ENCODE measurements at regions not wholly inside any gene's neighbourhood (a gene's known extent, or its start where the extent isn't known, plus 50 kb on each side); places are given as distances from the start of the nearest gene placed in this dataset.

DNA sequence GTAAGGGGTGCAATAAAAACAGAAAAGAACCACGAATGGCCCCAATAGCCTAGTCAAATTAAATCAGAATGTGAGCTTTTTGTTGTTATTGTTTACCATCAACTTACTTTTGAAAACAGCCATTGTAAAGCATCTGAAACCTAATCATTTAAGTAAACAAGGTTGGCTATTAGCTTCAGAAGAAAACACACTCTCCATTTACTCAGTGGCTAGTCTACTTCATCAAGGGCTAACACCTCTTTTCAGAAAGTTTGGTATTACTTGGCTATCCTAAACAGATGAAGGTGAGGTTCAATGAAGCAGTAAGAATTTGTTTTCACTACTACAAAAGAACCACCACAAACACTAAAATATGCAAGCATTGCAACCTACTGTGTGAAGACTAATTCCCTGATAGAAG lies 398.0 kb downstream of the CDH2 start:
- H3K36me3 ChIP-seq = no peaks in the 10 kb centered on the region
- H3K27ac ChIP-seq = no peak overlapping the region
- no peak overlapping the region for H3K4me3 ChIP-seq
- H3K4me1 ChIP-seq = no peaks in the 10 kb centered on the region
- DNase-seq = no peak
- TF ChIP-seq, protein P1, sequence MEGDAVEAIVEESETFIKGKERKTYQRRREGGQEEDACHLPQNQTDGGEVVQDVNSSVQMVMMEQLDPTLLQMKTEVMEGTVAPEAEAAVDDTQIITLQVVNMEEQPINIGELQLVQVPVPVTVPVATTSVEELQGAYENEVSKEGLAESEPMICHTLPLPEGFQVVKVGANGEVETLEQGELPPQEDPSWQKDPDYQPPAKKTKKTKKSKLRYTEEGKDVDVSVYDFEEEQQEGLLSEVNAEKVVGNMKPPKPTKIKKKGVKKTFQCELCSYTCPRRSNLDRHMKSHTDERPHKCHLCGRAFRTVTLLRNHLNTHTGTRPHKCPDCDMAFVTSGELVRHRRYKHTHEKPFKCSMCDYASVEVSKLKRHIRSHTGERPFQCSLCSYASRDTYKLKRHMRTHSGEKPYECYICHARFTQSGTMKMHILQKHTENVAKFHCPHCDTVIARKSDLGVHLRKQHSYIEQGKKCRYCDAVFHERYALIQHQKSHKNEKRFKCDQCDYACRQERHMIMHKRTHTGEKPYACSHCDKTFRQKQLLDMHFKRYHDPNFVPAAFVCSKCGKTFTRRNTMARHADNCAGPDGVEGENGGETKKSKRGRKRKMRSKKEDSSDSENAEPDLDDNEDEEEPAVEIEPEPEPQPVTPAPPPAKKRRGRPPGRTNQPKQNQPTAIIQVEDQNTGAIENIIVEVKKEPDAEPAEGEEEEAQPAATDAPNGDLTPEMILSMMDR (IDR thresholded peaks at IDR 0.05) = no peak
- H3K27me3 ChIP-seq = no peaks in the 10 kb centered on the region
- H3K9ac ChIP-seq (ENCODE audit: low read depth in 2 of 2, low read length in 2 of 2) = no peak overlapping the region
- intact Hi-C loops (cut with DNase I) = no loop called here
- H3K9me3 ChIP-seq = no peaks in the 10 kb centered on the region

DNA sequence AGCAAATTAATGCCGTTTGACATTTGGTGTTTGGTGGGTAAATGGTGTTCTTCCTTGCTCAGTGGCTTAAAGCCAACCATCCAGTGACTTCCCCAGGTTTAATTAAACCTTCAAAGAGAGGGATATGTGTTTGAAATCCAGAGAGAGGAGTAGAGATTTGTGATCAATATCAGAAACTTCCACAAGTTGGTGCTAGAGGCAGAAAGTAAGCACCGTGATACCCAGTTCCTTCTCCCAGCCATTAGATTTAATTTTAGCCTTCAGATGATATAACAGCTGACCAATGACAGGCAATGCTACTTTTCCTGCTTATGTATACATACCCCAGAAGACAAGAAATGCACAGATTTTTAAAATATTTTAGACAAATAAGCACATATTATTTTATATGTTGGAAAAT lies 398.5 kb downstream of the CDH2 start:
- no peak for DNase-seq
- H3K4me1 ChIP-seq = no peaks in the 10 kb centered on the region
- H3K9me3 ChIP-seq = no peaks in the 10 kb centered on the region
- H3K36me3 ChIP-seq = no peaks in the 10 kb centered on the region
- no peak overlapping the region for H3K4me3 ChIP-seq
- TF ChIP-seq, protein P1 (IDR thresholded peaks at IDR 0.05) = no peak
- no peak overlapping the region for H3K9ac ChIP-seq (ENCODE audit: low read depth in 2 of 2, low read length in 2 of 2)
- intact Hi-C loops (cut with DNase I) = no loop called here
- no peaks in the 10 kb centered on the region for H3K27me3 ChIP-seq
- no peak overlapping the region for H3K27ac ChIP-seq

DNA sequence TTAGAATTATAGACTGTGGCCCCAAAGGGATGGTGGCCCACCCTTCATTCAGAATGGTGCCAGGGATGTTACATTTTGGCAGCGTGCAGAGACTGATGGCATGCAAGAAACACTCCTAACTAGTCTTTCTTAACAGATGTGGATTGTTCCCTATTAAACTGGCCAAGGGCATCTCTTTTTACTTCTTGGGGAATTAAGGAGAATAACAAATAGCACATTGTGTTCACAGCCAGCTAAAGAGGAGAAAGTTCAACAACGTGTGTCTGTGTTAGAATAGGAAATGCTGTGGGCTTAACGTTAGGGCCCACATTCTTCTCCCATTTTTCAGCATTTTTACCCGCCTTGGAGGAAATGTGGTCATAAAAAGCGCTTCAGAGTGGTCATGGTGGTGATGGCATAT lies 404.8 kb downstream of the CDH2 start:
- Histone ChIP-seq H3K27me3 (no peaks in the 10 kb centered on the region), H3K9me3 (no peaks in the 10 kb centered on the region), H3K4me3 (no peak overlapping the region), H3K27ac (no peak overlapping the region), H3K4me1 (no peaks in the 10 kb centered on the region), H3K9ac (ENCODE audit: low read depth in 2 of 2, low read length in 2 of 2) (no peak overlapping the region), H3K36me3 (no peaks in the 10 kb centered on the region)
- TF ChIP-seq, protein P1 (IDR thresholded peaks at IDR 0.05) = no peak
- intact Hi-C loops (cut with DNase I) = no loop called here
- DNase-seq = no peak

DNA sequence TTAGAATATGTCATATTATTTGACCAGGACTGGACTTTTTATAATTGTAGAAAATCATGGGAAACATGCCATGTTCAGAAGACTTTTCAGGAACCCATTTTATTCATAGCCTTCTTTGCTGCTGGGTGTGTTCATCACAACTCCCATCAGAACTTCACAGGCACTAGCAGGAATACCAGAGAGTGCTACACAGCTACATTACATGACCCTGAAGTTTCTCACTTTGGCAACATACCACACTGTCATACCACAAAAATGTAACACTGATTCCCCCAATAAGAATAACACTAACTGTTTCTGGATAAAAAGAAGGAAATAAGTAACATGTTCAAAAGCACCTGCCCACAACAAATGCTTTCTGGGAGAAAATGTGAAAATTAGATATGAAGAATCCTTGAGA lies 405.4 kb downstream of the CDH2 start:
- TF ChIP-seq, protein P1 (IDR thresholded peaks at IDR 0.05) = no peak
- H3K4me1 ChIP-seq = no peaks in the 10 kb centered on the region
- H3K27me3 ChIP-seq = no peaks in the 10 kb centered on the region
- no peak for DNase-seq
- H3K9ac ChIP-seq (ENCODE audit: low read depth in 2 of 2, low read length in 2 of 2) = no peak overlapping the region
- intact Hi-C loops (cut with DNase I) = no loop called here
- no peaks in the 10 kb centered on the region for H3K36me3 ChIP-seq
- no peak overlapping the region for H3K4me3 ChIP-seq
- no peaks in the 10 kb centered on the region for H3K9me3 ChIP-seq
- H3K27ac ChIP-seq = no peak overlapping the region

DNA sequence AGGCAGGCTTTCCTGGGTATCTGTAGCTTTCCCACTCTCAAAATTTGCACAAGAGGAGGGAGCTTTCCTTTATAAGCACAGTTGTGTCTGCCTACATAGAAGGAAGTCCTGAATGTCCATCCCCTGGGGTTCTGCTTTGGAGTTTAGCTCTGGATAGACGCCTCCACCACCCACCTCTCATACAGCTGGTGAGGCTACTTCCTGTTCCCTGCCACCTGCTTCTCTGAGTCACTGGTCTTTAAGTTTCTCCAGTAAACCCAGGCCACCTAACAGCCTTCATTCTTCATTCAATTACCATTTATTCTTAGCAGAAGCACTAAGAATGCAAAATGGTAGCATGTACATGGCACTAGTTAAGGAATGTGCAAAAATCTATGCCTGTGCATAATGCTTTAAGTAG lies 407.8 kb downstream of the CDH2 start:
- no peak overlapping the region for H3K9ac ChIP-seq (ENCODE audit: low read depth in 2 of 2, low read length in 2 of 2)
- no peaks in the 10 kb centered on the region for H3K36me3 ChIP-seq
- H3K4me1 ChIP-seq = no peaks in the 10 kb centered on the region
- TF ChIP-seq, protein P1 (IDR thresholded peaks at IDR 0.05) = no peak
- no peak overlapping the region for H3K27ac ChIP-seq
- H3K27me3 ChIP-seq = no peaks in the 10 kb centered on the region
- intact Hi-C loops (cut with DNase I) = no loop called here
- DNase-seq = no peak
- H3K9me3 ChIP-seq = no peaks in the 10 kb centered on the region
- H3K4me3 ChIP-seq = no peak overlapping the region

DNA sequence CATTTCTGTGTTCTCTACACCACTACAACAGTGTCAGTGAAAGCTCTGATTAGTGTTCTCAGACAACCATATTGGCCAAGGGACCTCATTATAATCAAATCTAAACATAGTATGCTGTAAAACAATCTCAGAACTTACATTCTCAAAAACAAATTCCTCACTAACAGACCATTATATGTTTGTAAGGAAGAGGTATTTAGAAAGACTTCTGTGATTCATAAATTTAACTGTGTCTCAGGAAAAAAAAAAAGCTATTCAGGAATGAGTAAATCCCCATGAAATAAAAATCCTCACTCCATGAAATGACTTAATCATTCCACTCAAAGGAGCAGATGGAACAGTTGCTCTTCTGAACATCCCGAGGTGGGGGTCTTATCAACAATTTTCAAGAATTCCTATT lies 413.0 kb downstream of the CDH2 start:
- H3K4me1 ChIP-seq = no peaks in the 10 kb centered on the region
- H3K27me3 ChIP-seq = no peaks in the 10 kb centered on the region
- H3K9me3 ChIP-seq = no peaks in the 10 kb centered on the region
- H3K36me3 ChIP-seq = no peaks in the 10 kb centered on the region
- DNase-seq = no peak
- TF ChIP-seq, protein P1 (IDR thresholded peaks at IDR 0.05) = no peak
- intact Hi-C loops (cut with DNase I) = no loop called here
- H3K27ac ChIP-seq = no peak overlapping the region
- no peak overlapping the region for H3K9ac ChIP-seq (ENCODE audit: low read depth in 2 of 2, low read length in 2 of 2)
- no peak overlapping the region for H3K4me3 ChIP-seq
